ENCODE measurements at regions not wholly inside any gene's neighbourhood (a gene's known extent, or its start where the extent isn't known, plus 50 kb on each side); places are given as distances from the start of the nearest gene placed in this dataset.

DNA sequence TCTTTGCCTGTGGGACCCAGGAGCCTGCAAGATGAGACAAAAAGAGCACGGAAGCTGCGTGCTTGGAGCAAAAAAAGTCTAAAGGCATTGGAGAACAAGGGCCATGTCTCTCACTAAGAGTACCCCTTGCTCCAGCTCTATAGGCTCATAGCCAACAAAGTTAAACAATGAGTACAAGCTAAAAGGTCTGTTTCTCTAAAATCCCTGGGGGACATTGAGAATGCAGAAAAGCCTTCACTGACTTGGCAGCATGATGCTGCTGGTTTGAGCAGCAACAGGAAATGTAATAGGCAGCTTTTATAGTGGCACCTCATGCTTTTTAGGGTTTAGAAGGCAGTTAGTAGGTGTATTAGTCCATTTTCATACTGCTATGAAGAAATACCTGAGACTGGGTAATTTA lies 287.5 kb downstream of the SMARCA2 start (continued):
- TF ChIP-seq AFF4 (CRISPR knock-in tag; IDR thresholded peaks at IDR 0.05): no peak
- no peak for TF ChIP-seq SNIP1 (IDR thresholded peaks at IDR 0.05; ENCODE audit: low read depth)

DNA sequence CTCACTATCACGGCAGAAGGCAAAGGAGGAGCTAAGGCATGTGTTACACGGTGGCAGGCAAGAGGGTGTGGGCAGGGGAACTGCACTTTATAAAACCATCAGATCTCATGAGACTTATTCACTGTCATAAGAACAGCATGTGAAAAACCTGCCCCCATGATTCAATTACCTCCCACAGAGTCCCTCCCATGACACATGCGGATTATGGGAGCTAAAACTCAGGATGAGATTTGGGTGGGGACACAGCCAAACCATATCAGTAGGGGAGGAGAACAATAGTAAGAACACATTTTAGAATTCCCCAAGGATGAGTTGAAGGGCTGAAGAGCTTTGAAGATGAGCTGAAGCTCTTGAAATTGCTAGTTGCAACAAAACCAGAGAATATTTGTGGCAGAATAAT lies 287.9 kb downstream of the SMARCA2 start:
- FAIRE-seq: no peak
- in situ Hi-C loops (cut with MboI): no loop called here
- TF ChIP-seq EGR1 (conservative IDR thresholded peaks at IDR 0.05) (no peak), ETV6 (IDR thresholded peaks at IDR 0.05; ENCODE audit: borderline replicate concordance in 1 of 2, low read depth in 2 of 2, low read length in 1 of 2) (no peak), ETV6 (CRISPR knock-in tag; IDR thresholded peaks at IDR 0.05; ENCODE audit: borderline replicate concordance) (no peak), MCM3 (IDR thresholded peaks at IDR 0.05) (no peak), CCNT2 (IDR thresholded peaks at IDR 0.05; ENCODE audit: borderline replicate concordance, extremely low read depth, insufficient read length, low read depth, low read length) (no peak), NFYB (IDR thresholded peaks at IDR 0.05; ENCODE audit: extremely low read depth, insufficient read length) (no peak)
- TF ChIP-seq, protein P1, sequence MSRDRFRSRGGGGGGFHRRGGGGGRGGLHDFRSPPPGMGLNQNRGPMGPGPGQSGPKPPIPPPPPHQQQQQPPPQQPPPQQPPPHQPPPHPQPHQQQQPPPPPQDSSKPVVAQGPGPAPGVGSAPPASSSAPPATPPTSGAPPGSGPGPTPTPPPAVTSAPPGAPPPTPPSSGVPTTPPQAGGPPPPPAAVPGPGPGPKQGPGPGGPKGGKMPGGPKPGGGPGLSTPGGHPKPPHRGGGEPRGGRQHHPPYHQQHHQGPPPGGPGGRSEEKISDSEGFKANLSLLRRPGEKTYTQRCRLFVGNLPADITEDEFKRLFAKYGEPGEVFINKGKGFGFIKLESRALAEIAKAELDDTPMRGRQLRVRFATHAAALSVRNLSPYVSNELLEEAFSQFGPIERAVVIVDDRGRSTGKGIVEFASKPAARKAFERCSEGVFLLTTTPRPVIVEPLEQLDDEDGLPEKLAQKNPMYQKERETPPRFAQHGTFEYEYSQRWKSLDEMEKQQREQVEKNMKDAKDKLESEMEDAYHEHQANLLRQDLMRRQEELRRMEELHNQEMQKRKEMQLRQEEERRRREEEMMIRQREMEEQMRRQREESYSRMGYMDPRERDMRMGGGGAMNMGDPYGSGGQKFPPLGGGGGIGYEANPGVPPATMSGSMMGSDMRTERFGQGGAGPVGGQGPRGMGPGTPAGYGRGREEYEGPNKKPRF (IDR thresholded peaks at IDR 0.05; ENCODE audit: low read depth, low read length): no peak
- TF ChIP-seq, protein P2, sequence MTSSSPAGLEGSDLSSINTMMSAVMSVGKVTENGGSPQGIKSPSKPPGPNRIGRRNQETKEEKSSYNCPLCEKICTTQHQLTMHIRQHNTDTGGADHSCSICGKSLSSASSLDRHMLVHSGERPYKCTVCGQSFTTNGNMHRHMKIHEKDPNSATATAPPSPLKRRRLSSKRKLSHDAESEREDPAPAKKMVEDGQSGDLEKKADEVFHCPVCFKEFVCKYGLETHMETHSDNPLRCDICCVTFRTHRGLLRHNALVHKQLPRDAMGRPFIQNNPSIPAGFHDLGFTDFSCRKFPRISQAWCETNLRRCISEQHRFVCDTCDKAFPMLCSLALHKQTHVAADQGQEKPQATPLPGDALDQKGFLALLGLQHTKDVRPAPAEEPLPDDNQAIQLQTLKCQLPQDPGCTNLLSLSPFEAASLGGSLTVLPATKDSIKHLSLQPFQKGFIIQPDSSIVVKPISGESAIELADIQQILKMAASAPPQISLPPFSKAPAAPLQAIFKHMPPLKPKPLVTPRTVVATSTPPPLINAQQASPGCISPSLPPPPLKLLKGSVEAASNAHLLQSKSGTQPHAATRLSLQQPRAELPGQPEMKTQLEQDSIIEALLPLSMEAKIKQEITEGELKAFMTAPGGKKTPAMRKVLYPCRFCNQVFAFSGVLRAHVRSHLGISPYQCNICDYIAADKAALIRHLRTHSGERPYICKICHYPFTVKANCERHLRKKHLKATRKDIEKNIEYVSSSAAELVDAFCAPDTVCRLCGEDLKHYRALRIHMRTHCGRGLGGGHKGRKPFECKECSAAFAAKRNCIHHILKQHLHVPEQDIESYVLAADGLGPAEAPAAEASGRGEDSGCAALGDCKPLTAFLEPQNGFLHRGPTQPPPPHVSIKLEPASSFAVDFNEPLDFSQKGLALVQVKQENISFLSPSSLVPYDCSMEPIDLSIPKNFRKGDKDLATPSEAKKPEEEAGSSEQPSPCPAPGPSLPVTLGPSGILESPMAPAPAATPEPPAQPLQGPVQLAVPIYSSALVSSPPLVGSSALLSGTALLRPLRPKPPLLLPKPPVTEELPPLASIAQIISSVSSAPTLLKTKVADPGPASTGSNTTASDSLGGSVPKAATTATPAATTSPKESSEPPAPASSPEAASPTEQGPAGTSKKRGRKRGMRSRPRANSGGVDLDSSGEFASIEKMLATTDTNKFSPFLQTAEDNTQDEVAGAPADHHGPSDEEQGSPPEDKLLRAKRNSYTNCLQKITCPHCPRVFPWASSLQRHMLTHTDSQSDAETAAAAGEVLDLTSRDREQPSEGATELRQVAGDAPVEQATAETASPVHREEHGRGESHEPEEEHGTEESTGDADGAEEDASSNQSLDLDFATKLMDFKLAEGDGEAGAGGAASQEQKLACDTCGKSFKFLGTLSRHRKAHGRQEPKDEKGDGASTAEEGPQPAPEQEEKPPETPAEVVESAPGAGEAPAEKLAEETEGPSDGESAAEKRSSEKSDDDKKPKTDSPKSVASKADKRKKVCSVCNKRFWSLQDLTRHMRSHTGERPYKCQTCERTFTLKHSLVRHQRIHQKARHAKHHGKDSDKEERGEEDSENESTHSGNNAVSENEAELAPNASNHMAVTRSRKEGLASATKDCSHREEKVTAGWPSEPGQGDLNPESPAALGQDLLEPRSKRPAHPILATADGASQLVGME (CRISPR knock-in tag; IDR thresholded peaks at IDR 0.05): no peak

More for the DNA sequence above, 287.9 kb downstream of the SMARCA2 start:
- Histone ChIP-seq H4K20me1 (replicated peaks; ENCODE audit: control insufficient read depth, insufficient read depth, low read length) (no peaks in the 10 kb centered on the region), H3K79me2 (ENCODE audit: control insufficient read depth, insufficient read depth, low read length) (no peaks in the 10 kb centered on the region), H3K27me3 (ENCODE audit: control insufficient read depth in 2 of 2, insufficient read depth in 2 of 2, low read length in 2 of 2) (no peaks in the 10 kb centered on the region), H3K9me3 (replicated peaks; ENCODE audit: control insufficient read depth, insufficient read depth, low read depth, low read length) (no peaks in the 10 kb centered on the region), H3K4me2 (ENCODE audit: insufficient read depth, low read length) (no peak overlapping the region), H2AFZ (ENCODE audit: low read depth, low read length) (no peak overlapping the region), H3K4me1 (replicated peaks in 1 of 2; ENCODE audit: control insufficient read depth in 2 of 2, insufficient read depth in 2 of 2, low read length in 2 of 2) (no peaks in the 10 kb centered on the region), H3K9ac (ENCODE audit: insufficient read depth in 1 of 2, low read depth in 2 of 2, low read length in 2 of 2) (no peak overlapping the region), H3K27ac (ENCODE audit: extremely low read depth, low read depth, low read length) (no peak overlapping the region), H3K36me3 (ENCODE audit: control insufficient read depth, insufficient read depth, low read length) (no peaks in the 10 kb centered on the region), H3K4me3 (no peak overlapping the region), H3K9me1 (ENCODE audit: control insufficient read depth, insufficient read depth, low read length) (no peaks in the 10 kb centered on the region)
- WGBS (ENCODE audit: insufficient coverage, low coverage, missing lambda C conversion rate): 6% methylated on average over 3 of the region's 3 CpGs
- CTCF ChIA-PET (ENCODE audit: low intra/inter-chr PET ratio): no interaction called here
- DNase-seq (ENCODE audit: extremely low read depth in 1 of 4, low spot score in 3 of 4): no peak
- intact Hi-C loops (cut with micrococcal nuclease): no loop called here
- ATAC-seq: no peak
- no TSS peak for BruUV-seq (replicated peaks)
- POLR2A ChIA-PET: no interaction called here
